ENCODE measurements at regions not wholly inside any gene's neighbourhood (a gene's known extent, or its start where the extent isn't known, plus 50 kb on each side); places are given as distances from the start of the nearest gene placed in this dataset.

DNA sequence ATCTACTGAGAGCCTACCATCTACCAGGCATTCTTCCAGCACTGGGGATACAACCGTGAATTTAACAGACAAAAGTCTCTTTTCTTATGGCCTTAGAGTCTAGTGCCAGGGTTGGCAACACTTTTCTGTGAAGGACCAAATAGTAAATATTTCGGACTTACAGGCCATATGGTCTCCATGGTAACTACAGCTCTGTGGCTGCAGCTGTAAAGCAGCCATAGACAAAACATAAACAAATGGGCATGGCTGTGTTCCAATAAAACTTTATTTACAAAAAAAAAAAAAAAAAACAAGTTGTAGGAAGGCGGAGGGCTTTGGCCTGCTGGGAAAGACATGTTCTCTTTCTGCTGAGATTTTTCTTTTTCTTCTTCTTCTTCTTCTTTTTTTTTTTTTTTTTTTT is 98.7 kb downstream of the ABCC12 start:
- DNase-seq (ENCODE audit: extremely low spot score, unreplicated experiment): no peak
- H3K4me1 Mint-ChIP-seq (ENCODE audit: unreplicated experiment): peaks cover 17% of the 10 kb centered on the region
- TF ChIP-seq, protein P1, sequence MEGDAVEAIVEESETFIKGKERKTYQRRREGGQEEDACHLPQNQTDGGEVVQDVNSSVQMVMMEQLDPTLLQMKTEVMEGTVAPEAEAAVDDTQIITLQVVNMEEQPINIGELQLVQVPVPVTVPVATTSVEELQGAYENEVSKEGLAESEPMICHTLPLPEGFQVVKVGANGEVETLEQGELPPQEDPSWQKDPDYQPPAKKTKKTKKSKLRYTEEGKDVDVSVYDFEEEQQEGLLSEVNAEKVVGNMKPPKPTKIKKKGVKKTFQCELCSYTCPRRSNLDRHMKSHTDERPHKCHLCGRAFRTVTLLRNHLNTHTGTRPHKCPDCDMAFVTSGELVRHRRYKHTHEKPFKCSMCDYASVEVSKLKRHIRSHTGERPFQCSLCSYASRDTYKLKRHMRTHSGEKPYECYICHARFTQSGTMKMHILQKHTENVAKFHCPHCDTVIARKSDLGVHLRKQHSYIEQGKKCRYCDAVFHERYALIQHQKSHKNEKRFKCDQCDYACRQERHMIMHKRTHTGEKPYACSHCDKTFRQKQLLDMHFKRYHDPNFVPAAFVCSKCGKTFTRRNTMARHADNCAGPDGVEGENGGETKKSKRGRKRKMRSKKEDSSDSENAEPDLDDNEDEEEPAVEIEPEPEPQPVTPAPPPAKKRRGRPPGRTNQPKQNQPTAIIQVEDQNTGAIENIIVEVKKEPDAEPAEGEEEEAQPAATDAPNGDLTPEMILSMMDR (conservative IDR thresholded peaks at IDR 0.05): no peak
- H3K27me3 Mint-ChIP-seq: peaks cover 7% of the 10 kb centered on the region
- H3K27ac Mint-ChIP-seq: no peak overlapping the region
- H3K9me3 Mint-ChIP-seq: no peaks in the 10 kb centered on the region
- H3K4me3 Mint-ChIP-seq: no peak overlapping the region
- H3K36me3 Mint-ChIP-seq: no peaks in the 10 kb centered on the region

DNA sequence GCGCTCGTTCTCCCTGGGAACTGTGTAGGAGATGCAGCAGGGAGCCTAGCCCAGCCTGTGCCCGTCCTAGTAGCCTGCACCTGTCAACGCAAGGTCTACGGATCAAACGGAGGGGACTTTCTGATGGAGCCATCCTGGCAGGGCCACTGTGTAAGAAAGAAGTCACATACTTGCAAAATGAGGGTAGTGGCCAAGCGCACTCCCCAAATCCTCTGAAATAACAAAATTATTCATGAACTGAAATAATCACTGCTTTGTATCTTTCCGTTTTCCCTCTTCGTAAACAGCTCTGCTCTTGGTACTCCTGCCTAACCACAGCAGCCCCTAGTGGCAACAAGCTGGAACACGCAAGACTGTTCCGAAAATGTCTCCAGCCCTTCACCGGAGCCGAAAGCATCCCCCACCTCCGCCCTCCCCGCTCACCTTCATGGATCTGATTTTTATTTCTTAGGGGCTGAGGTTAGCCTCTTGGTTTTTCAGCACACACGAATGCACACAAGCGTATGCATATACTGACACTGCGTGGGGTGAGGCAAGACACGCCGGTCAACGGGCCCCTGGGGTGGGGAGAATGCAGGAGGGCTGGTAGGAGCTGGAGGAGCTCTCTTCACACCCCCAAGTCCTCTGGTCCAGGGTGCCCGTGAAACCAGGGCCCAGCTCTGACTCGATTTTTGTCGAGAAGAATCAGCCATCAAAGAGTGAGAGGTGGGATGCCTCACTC is 100.8 kb downstream of the ABCC12 start:
- Mint-ChIP-seq H3K27ac (peak overlapping the region; percentile 41), H3K9me3 (no peaks in the 10 kb centered on the region), H3K36me3 (no peaks in the 10 kb centered on the region), H3K4me1 (ENCODE audit: unreplicated experiment) (peaks cover 17% of the 10 kb centered on the region), H3K27me3 (peaks cover 10% of the 10 kb centered on the region), H3K4me3 (peak overlapping the region; percentile 52)
- DNase-seq (ENCODE audit: extremely low spot score, unreplicated experiment): no peak
- TF ChIP-seq, protein P1 (conservative IDR thresholded peaks at IDR 0.05): peak; percentile 90

DNA sequence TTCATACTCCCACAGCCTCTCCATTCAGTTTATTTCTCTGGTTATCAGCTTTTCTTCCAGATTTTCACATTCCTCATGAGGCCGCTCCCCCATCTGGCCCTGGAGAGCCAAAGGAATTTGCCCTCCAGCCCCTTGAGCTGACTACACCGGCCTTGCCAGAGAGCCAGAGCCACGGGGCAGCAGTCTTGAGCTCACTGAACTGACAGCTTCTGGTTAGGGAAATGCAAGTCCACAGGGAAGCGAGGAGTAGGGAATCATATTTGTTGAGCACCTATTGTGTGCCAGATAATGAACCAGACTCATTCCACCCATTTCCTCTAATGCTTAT is 102.4 kb downstream of the ABCC12 start:
- no peak for DNase-seq (ENCODE audit: extremely low spot score, unreplicated experiment)
- H3K4me1 Mint-ChIP-seq (ENCODE audit: unreplicated experiment): peaks cover 17% of the 10 kb centered on the region

DNA sequence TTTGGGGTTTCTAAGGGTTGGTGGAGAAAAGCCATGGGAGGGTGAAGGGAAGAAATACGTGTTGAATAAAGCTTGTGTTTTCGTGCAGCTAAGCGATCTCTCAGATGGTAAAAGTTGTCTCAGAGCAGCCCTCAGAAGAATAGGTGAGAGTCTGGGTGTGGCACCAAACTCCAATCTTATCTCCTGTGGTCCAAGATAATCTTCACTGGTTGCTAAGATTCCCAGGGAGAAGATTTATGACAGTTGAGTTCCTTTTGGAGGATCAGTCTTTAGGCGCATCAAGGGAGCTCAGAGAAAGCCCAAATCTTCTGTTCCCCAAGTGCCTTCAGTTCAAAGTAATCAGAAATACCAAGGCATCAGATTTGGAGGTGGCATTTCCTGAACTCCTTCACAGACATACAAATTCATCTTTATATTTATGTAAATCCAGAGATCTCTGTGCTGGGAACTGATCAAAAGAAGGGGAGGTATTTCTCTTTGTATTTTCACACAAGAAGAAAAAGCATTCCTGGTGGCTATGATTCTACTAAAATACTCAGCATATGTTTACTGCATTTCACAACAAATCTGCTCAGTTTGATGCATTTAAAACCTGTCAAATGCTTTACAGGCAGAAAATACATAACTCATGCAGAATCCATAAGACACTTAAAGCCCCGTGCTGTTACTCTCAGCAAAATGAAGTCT is 102.9 kb downstream of the ABCC12 start:
- peaks cover 17% of the 10 kb centered on the region for H3K4me1 Mint-ChIP-seq (ENCODE audit: unreplicated experiment)
- H3K4me3 Mint-ChIP-seq: peak overlapping the region; percentile 37
- DNase-seq (ENCODE audit: extremely low spot score, unreplicated experiment): no peak
- H3K36me3 Mint-ChIP-seq: no peaks in the 10 kb centered on the region
- H3K27me3 Mint-ChIP-seq: peaks cover 10% of the 10 kb centered on the region
- H3K9me3 Mint-ChIP-seq: no peaks in the 10 kb centered on the region
- TF ChIP-seq, protein P1 (conservative IDR thresholded peaks at IDR 0.05): no peak
- H3K27ac Mint-ChIP-seq: peak overlapping the region; percentile 67

More for the DNA sequence above, 102.4 kb downstream of the ABCC12 start:
- Mint-ChIP-seq H3K4me3 (peak overlapping the region; percentile 37), H3K27me3 (peaks cover 10% of the 10 kb centered on the region), H3K27ac (peak overlapping the region; percentile 67), H3K36me3 (no peaks in the 10 kb centered on the region), H3K9me3 (no peaks in the 10 kb centered on the region)
- TF ChIP-seq, protein P1 (conservative IDR thresholded peaks at IDR 0.05): no peak

DNA sequence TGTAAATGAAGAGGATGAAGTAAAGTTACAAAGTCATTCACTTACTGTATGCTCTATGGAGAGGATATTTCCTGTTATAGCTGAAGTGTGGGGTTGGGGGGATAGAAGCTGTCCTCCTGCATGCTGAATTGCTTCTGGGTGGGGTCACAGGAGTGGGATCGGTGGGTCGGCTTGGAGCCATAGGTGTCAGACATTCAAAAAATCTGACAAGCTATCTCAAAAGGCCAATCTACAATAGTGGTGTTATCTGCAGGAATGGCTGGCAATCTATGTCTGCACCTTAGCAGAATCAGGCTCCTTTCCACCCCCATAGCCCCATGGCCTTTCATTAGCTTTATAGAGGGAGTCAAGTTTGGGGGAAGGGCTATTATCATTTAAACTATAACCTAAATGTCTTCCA is 104.9 kb downstream of the ABCC12 start:
- no peak for DNase-seq (ENCODE audit: extremely low spot score, unreplicated experiment)
- Mint-ChIP-seq H3K36me3 (no peaks in the 10 kb centered on the region), H3K4me1 (ENCODE audit: unreplicated experiment) (peaks cover 17% of the 10 kb centered on the region), H3K27me3 (peaks cover 10% of the 10 kb centered on the region), H3K9me3 (no peaks in the 10 kb centered on the region), H3K4me3 (no peak overlapping the region), H3K27ac (no peak overlapping the region)
- TF ChIP-seq, protein P1 (conservative IDR thresholded peaks at IDR 0.05): no peak
